H9 (cell line): ENCODE measurements at regions not wholly inside any gene's neighbourhood (a gene's known extent, or its start where the extent isn't known, plus 50 kb on each side); places are given as distances from the start of the nearest gene placed in this dataset.

Experiments used
- DNase-seq: peaks from one replicate; pipeline ENCODE4 v3.0.0-alpha.2; 2017
- H2AFZ ChIP-seq: one replicate; pipeline ENCODE4 v1.6.1; 2013; ENCODE audit warnings: mild to moderate bottlenecking, low read length, control low read depth, moderate library complexity
- H2AK5ac ChIP-seq: 2 replicates; pipeline ENCODE4 v1.6.1; 2013; ENCODE audit warnings: low read length, control low read depth, mixed read lengths; ENCODE audit not compliant: insufficient read length
- H2BK120ac ChIP-seq: one replicate; pipeline ENCODE4 v1.6.1; 2013; ENCODE audit warnings: low read depth, mild to moderate bottlenecking, low read length, control low read depth, inconsistent platforms; ENCODE audit not compliant: poor library complexity, severe bottlenecking
- H2BK12ac ChIP-seq: 2 replicates; pipeline ENCODE4 v1.6.1; 2013; ENCODE audit warnings: low read length, control low read depth, mixed read lengths, low read depth; ENCODE audit not compliant: insufficient read length
- H2BK15ac ChIP-seq: 2 replicates; pipeline ENCODE4 v1.6.1; 2013; ENCODE audit warnings: low read depth, low read length, control low read depth
- H2BK20ac ChIP-seq: one replicate; pipeline ENCODE4 v1.6.1; 2013; ENCODE audit warnings: low read depth, mild to moderate bottlenecking, low read length, control low read depth, inconsistent platforms; ENCODE audit not compliant: poor library complexity, severe bottlenecking
- H2BK5ac ChIP-seq: 2 replicates; pipeline ENCODE4 v1.6.1; 2013; ENCODE audit warnings: low read length, control low read depth, mixed read lengths; ENCODE audit not compliant: insufficient read length
- H3K14ac ChIP-seq: 2 replicates; pipeline ENCODE4 v1.6.1; 2013; ENCODE audit warnings: low read length, control low read depth; ENCODE audit not compliant: insufficient read depth
- H3K18ac ChIP-seq: 2 replicates; pipeline ENCODE4 v1.6.1; 2013; ENCODE audit warnings: low read depth, mild to moderate bottlenecking, mixed read lengths, low read length, control low read depth; ENCODE audit not compliant: insufficient read length
- H3K23ac ChIP-seq: 2 replicates; pipeline ENCODE4 v1.6.1; 2013; ENCODE audit warnings: low read length, control low read depth, mixed read lengths, low read depth; ENCODE audit not compliant: insufficient read length
- H3K23me2 ChIP-seq: 2 replicates; pipeline ENCODE4 v1.6.1; 2013; ENCODE audit warnings: low read depth, mild to moderate bottlenecking, mixed read lengths, low read length, control low read depth; ENCODE audit not compliant: insufficient read length, poor library complexity, severe bottlenecking
- H3K27ac ChIP-seq: 2 replicates; pipeline ENCODE4 v1.5.1; 2013; ENCODE audit warnings: low read length, control low read depth, mixed read lengths, low read depth; ENCODE audit not compliant: insufficient read length
- H3K27me3 ChIP-seq: 2 replicates; pipeline ENCODE4 v1.6.1; 2013; ENCODE audit warnings: low read length, control low read depth, inconsistent platforms; ENCODE audit not compliant: insufficient read depth
- H3K4ac ChIP-seq: 2 replicates; pipeline ENCODE4 v1.6.1; 2013; ENCODE audit warnings: low read depth, mild to moderate bottlenecking, control low read depth, inconsistent platforms, low read length, moderate library complexity
- H3K4me1 ChIP-seq: 2 replicates; pipeline ENCODE4 v1.6.1; 2013; ENCODE audit warnings: low read length, control low read depth, inconsistent platforms; ENCODE audit not compliant: insufficient read depth
- H3K4me2 ChIP-seq: 2 replicates; pipeline ENCODE4 v1.6.1; 2013; ENCODE audit warnings: low read length, control low read depth, mixed read lengths; ENCODE audit not compliant: insufficient read length, insufficient read depth
- H3K56ac ChIP-seq: 2 replicates; pipeline ENCODE4 v1.6.1; 2013; ENCODE audit warnings: low read depth, mild to moderate bottlenecking, mixed read lengths, low read length, control low read depth; ENCODE audit not compliant: insufficient read length
- H3K79me1 ChIP-seq: 2 replicates; pipeline ENCODE4 v1.6.1; 2013; ENCODE audit warnings: low read depth, mild to moderate bottlenecking, moderate library complexity, low read length, control low read depth, inconsistent platforms; ENCODE audit not compliant: insufficient read depth, poor library complexity, severe bottlenecking
- H3K79me2 ChIP-seq: 2 replicates; pipeline ENCODE4 v1.6.1; 2013; ENCODE audit warnings: low read length, control low read depth, inconsistent platforms; ENCODE audit not compliant: insufficient read depth
- H3K9ac ChIP-seq: 2 replicates; pipeline ENCODE4 v1.6.1; 2013; ENCODE audit warnings: low read length, control low read depth, mixed read lengths; ENCODE audit not compliant: insufficient read length; ENCODE audit errors: extremely low read depth
- H3K9me3 ChIP-seq: one replicate; pipeline ENCODE4 v1.6.1; 2013; ENCODE audit warnings: low read depth, low read length, inconsistent platforms; ENCODE audit not compliant: control insufficient read depth
- H3T11ph ChIP-seq: one replicate; pipeline ENCODE4 v1.6.1; 2013; ENCODE audit warnings: mild to moderate bottlenecking, low read length, control low read depth, inconsistent platforms
- H4K20me1 ChIP-seq: one replicate; pipeline ENCODE4 v1.6.1; 2013; ENCODE audit not compliant: control insufficient read depth, insufficient read length, insufficient read depth
- H4K5ac ChIP-seq: 2 replicates; pipeline ENCODE4 v1.6.1; 2013; ENCODE audit warnings: low read depth, mild to moderate bottlenecking, mixed read lengths, low read length, control low read depth; ENCODE audit not compliant: insufficient read length
- H4K8ac ChIP-seq: replicated peaks from 2 replicates; pipeline ENCODE4 v1.6.1; 2013; ENCODE audit warnings: low read length, control low read depth, mixed read lengths, low read depth; ENCODE audit not compliant: insufficient read length
- H4K91ac ChIP-seq: 2 replicates; pipeline ENCODE4 v1.6.1; 2013; ENCODE audit warnings: low read depth, mild to moderate bottlenecking, moderate library complexity, mixed read lengths, low read length, control low read depth; ENCODE audit not compliant: insufficient read length
- H3K27ac Mint-ChIP-seq, 3 experiments: 2 replicates in 2 of 3; 3 replicates in 1 of 3; pipeline ENCODE4 v1.8.0; 2020 to 2021; ENCODE audit warnings: mixed read lengths in 3 of 3, mild to moderate bottlenecking in 1 of 3, moderate library complexity in 1 of 3
- H3K27me3 Mint-ChIP-seq: 2 replicates; pipeline ENCODE4 v1.8.0; 2021; ENCODE audit warnings: low read depth, mild to moderate bottlenecking, moderate library complexity, mixed read lengths
- H3K36me3 Mint-ChIP-seq, 3 experiments: 2 replicates in 2 of 3; 3 replicates in 1 of 3; pipeline ENCODE4 v1.8.0; 2020 to 2021; ENCODE audit warnings: low read depth in 3 of 3, mixed read lengths in 3 of 3; ENCODE audit not compliant: insufficient read depth in 1 of 3
- H3K4me1 Mint-ChIP-seq, 2 experiments: 2 replicates each; pipeline ENCODE4 v1.8.0; 2020; ENCODE audit warnings: mixed read lengths in 2 of 2
- H3K4me3 Mint-ChIP-seq, 2 experiments: 2 replicates in 1 of 2; 3 replicates in 1 of 2; pipeline ENCODE4 v1.8.0; 2020 to 2021; ENCODE audit warnings: mild to moderate bottlenecking in 2 of 2, mixed read lengths in 2 of 2, moderate library complexity in 1 of 2
- H3K9me3 Mint-ChIP-seq, 2 experiments: 2 replicates in 1 of 2; 3 replicates in 1 of 2; pipeline ENCODE4 v1.8.0; 2020; ENCODE audit warnings: mild to moderate bottlenecking in 2 of 2, mixed read lengths in 2 of 2, moderate library complexity in 1 of 2
- TF ChIP-seq, protein P1 (sequence below): fragments of 200-600 bp; sonication (generic); conservative IDR thresholded peaks from 3 replicates; pipeline ENCODE4 v1.8.0; 2021; ENCODE audit warnings: antibody characterized with exemption, mild to moderate bottlenecking

DNA sequence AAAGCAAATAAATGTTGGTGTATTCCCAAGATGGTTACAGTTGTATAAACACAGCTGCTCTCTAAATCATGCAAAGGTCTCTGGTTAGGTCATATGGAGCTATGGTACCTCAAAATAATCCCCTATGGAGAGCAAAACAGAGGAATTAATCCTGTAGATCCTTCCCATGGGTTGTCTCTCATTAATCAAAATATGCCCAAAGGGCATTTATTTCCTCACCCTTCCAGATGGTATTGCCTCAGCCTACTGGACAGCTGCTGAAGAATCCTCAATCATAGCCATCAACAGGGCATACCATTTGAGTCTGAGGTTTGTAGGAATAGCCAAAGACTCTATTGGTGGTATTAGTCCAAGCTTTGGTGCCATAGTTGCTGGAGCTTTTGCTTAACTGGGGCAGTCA lies 360.9 kb downstream of the RPL10L start:
- Histone ChIP-seq H2BK12ac (no peak overlapping the region), H2BK5ac (no peak overlapping the region), H3K79me2 (no peaks in the 10 kb centered on the region), H3T11ph (no peak overlapping the region), H4K8ac (no peak overlapping the region), H2AK5ac (no peak overlapping the region), H3K4me2 (no peak overlapping the region), H2AFZ (no peak overlapping the region), H2BK120ac (no peak overlapping the region), H2BK15ac (no peak overlapping the region), H3K27ac (no peak overlapping the region), H3K27me3 (no peaks in the 10 kb centered on the region), H3K79me1 (no peaks in the 10 kb centered on the region), H3K14ac (no peak overlapping the region), H3K9ac (no peak overlapping the region), H3K23ac (no peak overlapping the region), H3K4me1 (no peaks in the 10 kb centered on the region), H3K18ac (no peak overlapping the region), H3K23me2 (no peaks in the 10 kb centered on the region), H2BK20ac (no peak overlapping the region), H4K5ac (no peak overlapping the region), H4K20me1 (no peaks in the 10 kb centered on the region), H3K56ac (no peak overlapping the region), H3K4ac (no peak overlapping the region), H3K9me3 (no peaks in the 10 kb centered on the region), H4K91ac (no peak overlapping the region)
- Mint-ChIP-seq H3K9me3 (peaks cover 6% of the 10 kb centered on the region in 2 experiments; a peak in 4 of 5 replicates), H3K27me3 (no peaks in the 10 kb centered on the region), H3K27ac (no peak overlapping the region), H3K36me3 (peaks cover 0 to 3% (median 0%) of the 10 kb centered on the region in 3 experiments; a peak in 2 of 7 replicates), H3K4me1 (no peaks in the 10 kb centered on the region), H3K4me3 (no peak overlapping the region)
- TF ChIP-seq, protein P1, sequence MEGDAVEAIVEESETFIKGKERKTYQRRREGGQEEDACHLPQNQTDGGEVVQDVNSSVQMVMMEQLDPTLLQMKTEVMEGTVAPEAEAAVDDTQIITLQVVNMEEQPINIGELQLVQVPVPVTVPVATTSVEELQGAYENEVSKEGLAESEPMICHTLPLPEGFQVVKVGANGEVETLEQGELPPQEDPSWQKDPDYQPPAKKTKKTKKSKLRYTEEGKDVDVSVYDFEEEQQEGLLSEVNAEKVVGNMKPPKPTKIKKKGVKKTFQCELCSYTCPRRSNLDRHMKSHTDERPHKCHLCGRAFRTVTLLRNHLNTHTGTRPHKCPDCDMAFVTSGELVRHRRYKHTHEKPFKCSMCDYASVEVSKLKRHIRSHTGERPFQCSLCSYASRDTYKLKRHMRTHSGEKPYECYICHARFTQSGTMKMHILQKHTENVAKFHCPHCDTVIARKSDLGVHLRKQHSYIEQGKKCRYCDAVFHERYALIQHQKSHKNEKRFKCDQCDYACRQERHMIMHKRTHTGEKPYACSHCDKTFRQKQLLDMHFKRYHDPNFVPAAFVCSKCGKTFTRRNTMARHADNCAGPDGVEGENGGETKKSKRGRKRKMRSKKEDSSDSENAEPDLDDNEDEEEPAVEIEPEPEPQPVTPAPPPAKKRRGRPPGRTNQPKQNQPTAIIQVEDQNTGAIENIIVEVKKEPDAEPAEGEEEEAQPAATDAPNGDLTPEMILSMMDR: no peak
- no peak for DNase-seq
